ENCODE measurements at regions not wholly inside any gene's neighbourhood (a gene's known extent, or its start where the extent isn't known, plus 50 kb on each side); places are given as distances from the start of the nearest gene placed in this dataset.

DNA sequence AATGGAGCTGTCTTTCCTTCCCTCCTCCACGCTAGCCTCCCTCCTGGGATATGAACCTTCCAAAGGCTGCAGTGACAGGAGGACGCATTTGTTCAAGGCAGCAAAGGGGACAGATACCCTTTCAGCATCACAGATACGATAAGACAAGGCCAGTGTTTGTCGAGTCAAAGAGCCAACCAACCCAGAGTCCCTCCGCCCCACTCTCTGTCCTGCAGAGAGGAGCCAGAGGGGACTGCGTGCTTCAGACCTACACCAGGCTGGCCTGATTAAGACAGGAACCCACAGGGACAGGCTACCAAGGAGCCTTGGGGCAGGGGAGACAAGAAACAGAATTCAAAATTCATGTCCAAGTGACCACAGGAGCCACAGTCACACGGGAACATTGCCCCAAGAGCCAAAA, 72.6 kb upstream of the CDH5 start:
- Histone ChIP-seq H3K27me3 (ENCODE audit: insufficient read depth, poor library complexity, severe bottlenecking) (no peaks in the 10 kb centered on the region), H3K27ac (replicated peaks) (no peak overlapping the region), H3K4me3 (replicated peaks; ENCODE audit: insufficient read depth, low read length) (no peak overlapping the region)
- DNase-seq (ENCODE audit: low read depth in 1 of 2, low spot score in 1 of 2) = no peak
- TF ChIP-seq, protein P1, sequence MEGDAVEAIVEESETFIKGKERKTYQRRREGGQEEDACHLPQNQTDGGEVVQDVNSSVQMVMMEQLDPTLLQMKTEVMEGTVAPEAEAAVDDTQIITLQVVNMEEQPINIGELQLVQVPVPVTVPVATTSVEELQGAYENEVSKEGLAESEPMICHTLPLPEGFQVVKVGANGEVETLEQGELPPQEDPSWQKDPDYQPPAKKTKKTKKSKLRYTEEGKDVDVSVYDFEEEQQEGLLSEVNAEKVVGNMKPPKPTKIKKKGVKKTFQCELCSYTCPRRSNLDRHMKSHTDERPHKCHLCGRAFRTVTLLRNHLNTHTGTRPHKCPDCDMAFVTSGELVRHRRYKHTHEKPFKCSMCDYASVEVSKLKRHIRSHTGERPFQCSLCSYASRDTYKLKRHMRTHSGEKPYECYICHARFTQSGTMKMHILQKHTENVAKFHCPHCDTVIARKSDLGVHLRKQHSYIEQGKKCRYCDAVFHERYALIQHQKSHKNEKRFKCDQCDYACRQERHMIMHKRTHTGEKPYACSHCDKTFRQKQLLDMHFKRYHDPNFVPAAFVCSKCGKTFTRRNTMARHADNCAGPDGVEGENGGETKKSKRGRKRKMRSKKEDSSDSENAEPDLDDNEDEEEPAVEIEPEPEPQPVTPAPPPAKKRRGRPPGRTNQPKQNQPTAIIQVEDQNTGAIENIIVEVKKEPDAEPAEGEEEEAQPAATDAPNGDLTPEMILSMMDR (IDR thresholded peaks at IDR 0.05; ENCODE audit: insufficient read depth, low read length) = no peak
- TF ChIP-seq POLR2AphosphoS5 (IDR thresholded peaks at IDR 0.05; ENCODE audit: low read depth) (no peak), SPI1 (IDR thresholded peaks at IDR 0.05; ENCODE audit: borderline replicate concordance, low read depth) (no peak), GABPA (IDR thresholded peaks at IDR 0.05; ENCODE audit: low read depth) (no peak)
- TF ChIP-seq, protein P2, sequence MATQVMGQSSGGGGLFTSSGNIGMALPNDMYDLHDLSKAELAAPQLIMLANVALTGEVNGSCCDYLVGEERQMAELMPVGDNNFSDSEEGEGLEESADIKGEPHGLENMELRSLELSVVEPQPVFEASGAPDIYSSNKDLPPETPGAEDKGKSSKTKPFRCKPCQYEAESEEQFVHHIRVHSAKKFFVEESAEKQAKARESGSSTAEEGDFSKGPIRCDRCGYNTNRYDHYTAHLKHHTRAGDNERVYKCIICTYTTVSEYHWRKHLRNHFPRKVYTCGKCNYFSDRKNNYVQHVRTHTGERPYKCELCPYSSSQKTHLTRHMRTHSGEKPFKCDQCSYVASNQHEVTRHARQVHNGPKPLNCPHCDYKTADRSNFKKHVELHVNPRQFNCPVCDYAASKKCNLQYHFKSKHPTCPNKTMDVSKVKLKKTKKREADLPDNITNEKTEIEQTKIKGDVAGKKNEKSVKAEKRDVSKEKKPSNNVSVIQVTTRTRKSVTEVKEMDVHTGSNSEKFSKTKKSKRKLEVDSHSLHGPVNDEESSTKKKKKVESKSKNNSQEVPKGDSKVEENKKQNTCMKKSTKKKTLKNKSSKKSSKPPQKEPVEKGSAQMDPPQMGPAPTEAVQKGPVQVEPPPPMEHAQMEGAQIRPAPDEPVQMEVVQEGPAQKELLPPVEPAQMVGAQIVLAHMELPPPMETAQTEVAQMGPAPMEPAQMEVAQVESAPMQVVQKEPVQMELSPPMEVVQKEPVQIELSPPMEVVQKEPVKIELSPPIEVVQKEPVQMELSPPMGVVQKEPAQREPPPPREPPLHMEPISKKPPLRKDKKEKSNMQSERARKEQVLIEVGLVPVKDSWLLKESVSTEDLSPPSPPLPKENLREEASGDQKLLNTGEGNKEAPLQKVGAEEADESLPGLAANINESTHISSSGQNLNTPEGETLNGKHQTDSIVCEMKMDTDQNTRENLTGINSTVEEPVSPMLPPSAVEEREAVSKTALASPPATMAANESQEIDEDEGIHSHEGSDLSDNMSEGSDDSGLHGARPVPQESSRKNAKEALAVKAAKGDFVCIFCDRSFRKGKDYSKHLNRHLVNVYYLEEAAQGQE (IDR thresholded peaks at IDR 0.05; ENCODE audit: insufficient replicate concordance, low read depth) = no peak

DNA sequence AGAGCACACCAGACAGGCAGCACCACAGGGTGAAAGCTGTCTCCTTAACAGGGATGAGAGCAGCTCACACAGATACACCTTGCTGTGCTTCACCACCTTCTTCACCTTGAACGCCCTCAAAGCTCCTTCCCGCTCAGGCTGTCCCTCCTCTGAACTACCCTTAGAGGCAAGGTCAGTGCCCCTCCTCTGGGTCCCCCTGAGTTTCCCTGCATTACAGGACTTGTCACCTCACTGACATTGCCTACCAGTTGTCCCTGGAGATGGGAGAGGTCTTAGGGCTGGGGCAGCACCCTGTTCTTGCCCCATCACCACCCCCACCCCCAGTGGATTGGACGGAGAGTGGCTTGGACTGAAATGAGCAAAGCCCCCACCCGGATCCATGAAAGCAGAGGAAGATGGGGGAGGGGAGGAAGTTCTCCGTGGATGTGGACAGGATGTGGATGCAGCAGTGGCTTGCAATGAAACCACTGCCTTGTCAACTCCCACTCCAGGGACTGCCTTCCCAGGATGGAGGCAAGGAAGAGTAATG, 73.2 kb upstream of the CDH5 start:
- no peak overlapping the region for H3K27ac ChIP-seq (replicated peaks)
- H3K27me3 ChIP-seq (ENCODE audit: insufficient read depth, poor library complexity, severe bottlenecking) = no peaks in the 10 kb centered on the region
- no peak overlapping the region for H3K4me3 ChIP-seq (replicated peaks; ENCODE audit: insufficient read depth, low read length)
- no peak for DNase-seq (ENCODE audit: low read depth in 1 of 2, low spot score in 1 of 2)
- no peak for TF ChIP-seq GABPA (IDR thresholded peaks at IDR 0.05; ENCODE audit: low read depth)
- no peak for TF ChIP-seq SPI1 (IDR thresholded peaks at IDR 0.05; ENCODE audit: borderline replicate concordance, low read depth)
- TF ChIP-seq, protein P2 (IDR thresholded peaks at IDR 0.05; ENCODE audit: insufficient replicate concordance, low read depth) = no peak
- TF ChIP-seq POLR2AphosphoS5 (IDR thresholded peaks at IDR 0.05; ENCODE audit: low read depth) = no peak
- TF ChIP-seq, protein P1 (IDR thresholded peaks at IDR 0.05; ENCODE audit: insufficient read depth, low read length) = no peak

DNA sequence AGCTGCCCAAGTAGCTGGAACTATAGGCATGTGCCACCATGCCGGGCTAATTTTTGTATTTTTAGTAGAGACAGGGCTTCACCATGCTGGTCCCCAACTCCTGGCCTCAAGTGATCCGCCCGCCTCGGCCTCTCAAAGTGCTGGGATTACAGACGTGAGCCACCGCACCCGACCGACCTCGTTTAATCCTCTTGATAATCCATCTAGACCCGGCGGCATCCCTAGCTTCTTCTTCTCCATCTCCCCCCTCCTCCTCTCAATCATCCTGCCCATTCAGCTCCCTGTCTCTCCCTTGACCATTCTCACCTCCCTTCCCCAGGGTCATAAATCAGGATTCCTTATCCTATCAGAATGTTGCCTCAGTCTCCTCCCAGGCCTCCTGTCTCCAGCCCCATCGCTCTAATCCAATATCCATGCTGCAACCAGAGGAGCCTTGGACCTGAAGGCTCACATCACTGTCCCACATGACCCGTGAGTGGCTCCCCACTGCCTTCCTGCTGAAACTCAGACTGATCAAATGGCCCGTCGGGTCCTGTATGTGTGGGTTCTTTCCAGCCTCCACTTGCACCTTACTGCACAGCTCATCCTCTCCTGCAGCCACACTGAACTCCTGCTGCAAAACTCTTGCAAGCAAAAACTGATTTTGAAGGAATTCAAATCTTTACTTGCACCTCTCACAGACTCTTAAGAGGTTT, 74.1 kb upstream of the CDH5 start:
- Histone ChIP-seq H3K27me3 (ENCODE audit: insufficient read depth, poor library complexity, severe bottlenecking) (no peaks in the 10 kb centered on the region), H3K27ac (replicated peaks) (no peak overlapping the region), H3K4me3 (replicated peaks; ENCODE audit: insufficient read depth, low read length) (no peak overlapping the region)
- no peak for TF ChIP-seq POLR2AphosphoS5 (IDR thresholded peaks at IDR 0.05; ENCODE audit: low read depth)
- TF ChIP-seq, protein P1 (IDR thresholded peaks at IDR 0.05; ENCODE audit: insufficient read depth, low read length) = no peak
- TF ChIP-seq, protein P2 (IDR thresholded peaks at IDR 0.05; ENCODE audit: insufficient replicate concordance, low read depth) = no peak
- no peak for TF ChIP-seq GABPA (IDR thresholded peaks at IDR 0.05; ENCODE audit: low read depth)
- no peak for TF ChIP-seq SPI1 (IDR thresholded peaks at IDR 0.05; ENCODE audit: borderline replicate concordance, low read depth)
- DNase-seq (ENCODE audit: low read depth in 1 of 2, low spot score in 1 of 2) = no peak
